GM23338 (cell line): ENCODE measurements at regions not wholly inside any gene's neighbourhood (a gene's known extent, or its start where the extent isn't known, plus 50 kb on each side); places are given as distances from the start of the nearest gene placed in this dataset.

Source experiments
- ATAC-seq: fragments of 200-7000 bp; cut with Tn5 transposase; 3 replicates; pipeline ENCODE4 v1.9.1; 2020
- DNase-seq: peaks from one replicate; pipeline ENCODE4 v3.0.0-alpha.2; 2015; ENCODE audit warnings: low spot score
- H2AFZ ChIP-seq: fragments of 200-600 bp; sonication (generic); 2 replicates; pipeline ENCODE4 v1.8.0; 2016; ENCODE audit warnings: antibody characterized with exemption, mild to moderate bottlenecking, moderate library complexity
- H3F3A ChIP-seq: fragments of 200-600 bp; sonication (generic); replicated peaks from 2 replicates; pipeline ENCODE4 v1.8.0; 2017; ENCODE audit warnings: antibody characterized with exemption, mixed run types, low read depth
- H3K27ac ChIP-seq: fragments of 200-600 bp; sonication (generic); 2 replicates; pipeline ENCODE4 v1.6.1; 2016; ENCODE audit warnings: low read depth
- H3K27me3 ChIP-seq: fragments of 200-600 bp; sonication (generic); 2 replicates; pipeline ENCODE4 v1.8.0; 2016; ENCODE audit warnings: mild to moderate bottlenecking, mixed run types, moderate library complexity; ENCODE audit not compliant: insufficient read depth
- H3K36me3 ChIP-seq: fragments of 200-600 bp; sonication (generic); 2 replicates; pipeline ENCODE4 v1.8.0; 2016; ENCODE audit warnings: mild to moderate bottlenecking; ENCODE audit not compliant: insufficient read depth
- H3K4me1 ChIP-seq: fragments of 200-600 bp; sonication (generic); 2 replicates; pipeline ENCODE4 v1.8.0; 2016; ENCODE audit warnings: mild to moderate bottlenecking, moderate library complexity; ENCODE audit not compliant: insufficient read depth
- H3K4me2 ChIP-seq: fragments of 200-600 bp; sonication (generic); 2 replicates; pipeline ENCODE4 v1.7.1; 2017; ENCODE audit warnings: mixed run types
- H3K4me3 ChIP-seq: fragments of 200-600 bp; sonication (generic); 2 replicates; pipeline ENCODE4 v1.6.1; 2016; ENCODE audit warnings: mixed run types
- H3K79me2 ChIP-seq: fragments of 200-600 bp; sonication (generic); replicated peaks from 2 replicates; pipeline ENCODE4 v1.8.0; 2017; ENCODE audit warnings: mild to moderate bottlenecking; ENCODE audit not compliant: insufficient read depth
- H3K9me2 ChIP-seq: fragments of 200-600 bp; sonication (generic); 2 replicates; pipeline ENCODE4 v1.8.0; 2017; ENCODE audit not compliant: insufficient read depth
- H4K20me1 ChIP-seq: fragments of 200-600 bp; sonication (generic); replicated peaks from 2 replicates; pipeline ENCODE4 v1.8.0; 2017; ENCODE audit warnings: mild to moderate bottlenecking; ENCODE audit not compliant: insufficient read depth
- H3K27ac Mint-ChIP-seq: 2 replicates; pipeline ENCODE4 v1.8.0; 2020; ENCODE audit warnings: inconsistent platforms, mild to moderate bottlenecking, moderate library complexity, mixed read lengths
- H3K27me3 Mint-ChIP-seq: 3 replicates; pipeline ENCODE4 v1.8.0; 2022; ENCODE audit warnings: low read depth, mild to moderate bottlenecking, moderate library complexity, mixed read lengths, inconsistent platforms; ENCODE audit not compliant: insufficient read depth, poor library complexity
- H3K36me3 Mint-ChIP-seq: 3 replicates; pipeline ENCODE4 v1.8.0; 2021; ENCODE audit warnings: low read depth, mild to moderate bottlenecking, inconsistent platforms, moderate library complexity, mixed read lengths
- H3K4me1 Mint-ChIP-seq: 3 replicates; pipeline ENCODE4 v1.8.0; 2020; ENCODE audit warnings: mild to moderate bottlenecking, inconsistent platforms, mixed read lengths
- H3K4me3 Mint-ChIP-seq: 3 replicates; pipeline ENCODE4 v1.8.0; 2021; ENCODE audit warnings: moderate library complexity, mild to moderate bottlenecking, inconsistent platforms, mixed read lengths
- H3K9me3 Mint-ChIP-seq: 3 replicates; pipeline ENCODE4 v1.8.0; 2020; ENCODE audit warnings: moderate library complexity, mild to moderate bottlenecking, inconsistent platforms, mixed read lengths
- CREB1 ChIP-seq: fragments of 250-450 bp; sonication (Bioruptor Pico); IDR thresholded peaks from 2 replicates; pipeline ENCODE4 v1.5.0; 2020; ENCODE audit warnings: low read depth, mild to moderate bottlenecking, moderate library complexity
- EZH2 ChIP-seq: fragments of 200-600 bp; sonication (generic); IDR thresholded peaks from one replicate; pipeline ENCODE4 v1.8.0; 2017; ENCODE audit warnings: antibody characterized with exemption, mild to moderate bottlenecking, low read depth; ENCODE audit not compliant: unreplicated experiment
- EZH2phosphoT487 ChIP-seq: fragments of 200-600 bp; sonication (generic); IDR thresholded peaks from one replicate; pipeline ENCODE4 v1.8.1; 2018; ENCODE audit warnings: antibody characterized with exemption; ENCODE audit not compliant: unreplicated experiment
- JUNB ChIP-seq: IDR thresholded peaks from one replicate; pipeline ENCODE4 v1.6.1; 2016; ENCODE audit warnings: antibody characterized with exemption; ENCODE audit not compliant: unreplicated experiment
- NANOG ChIP-seq: IDR thresholded peaks from 2 replicates; pipeline ENCODE4 v1.6.1; 2016; ENCODE audit warnings: antibody characterized with exemption, borderline replicate concordance
- POLR2AphosphoS5 ChIP-seq: IDR thresholded peaks from 2 replicates; pipeline ENCODE4 v1.6.1; 2016; ENCODE audit warnings: antibody characterized with exemption, low read depth
- STAT1 ChIP-seq: IDR thresholded peaks from one replicate; pipeline ENCODE4 v1.6.1; 2016; ENCODE audit warnings: antibody characterized with exemption; ENCODE audit not compliant: unreplicated experiment
- ZNF114 ChIP-seq: fragments of 250-450 bp; sonication (Bioruptor Pico); IDR thresholded peaks from 2 replicates; pipeline ENCODE4 v1.5.0; 2020; ENCODE audit warnings: mild to moderate bottlenecking, moderate library complexity
- ZNF331 ChIP-seq: fragments of 250-450 bp; sonication (Bioruptor Pico); IDR thresholded peaks from 2 replicates; pipeline ENCODE4 v1.5.0; 2020; ENCODE audit warnings: low read depth, mild to moderate bottlenecking, moderate library complexity
- TF ChIP-seq, protein P1 (sequence below): IDR thresholded peaks from one replicate; pipeline ENCODE4 v1.6.1; 2018; ENCODE audit warnings: antibody characterized with exemption; ENCODE audit not compliant: unreplicated experiment
- TF ChIP-seq, protein P2 (sequence below): IDR thresholded peaks from 2 replicates; pipeline ENCODE4 v1.6.1; 2016; ENCODE audit warnings: antibody characterized with exemption
- TF ChIP-seq, protein P3 (sequence below): fragments of 250-450 bp; sonication (Bioruptor Pico); IDR thresholded peaks from 2 replicates; pipeline ENCODE4 v1.5.0; 2020; ENCODE audit warnings: mild to moderate bottlenecking, moderate library complexity
- TF ChIP-seq, protein P4 (sequence below), 2 experiments: fragments of 200-600 bp in 1 of 2; sonication (generic) in 1 of 2; conservative IDR thresholded peaks; 2 replicates each; pipeline versions ENCODE4 v1.5.1 to v1.6.1; 2016 to 2017; ENCODE audit warnings: antibody characterized with exemption in 2 of 2, low read depth in 2 of 2, mild to moderate bottlenecking in 2 of 2, moderate library complexity in 1 of 2

DNA sequence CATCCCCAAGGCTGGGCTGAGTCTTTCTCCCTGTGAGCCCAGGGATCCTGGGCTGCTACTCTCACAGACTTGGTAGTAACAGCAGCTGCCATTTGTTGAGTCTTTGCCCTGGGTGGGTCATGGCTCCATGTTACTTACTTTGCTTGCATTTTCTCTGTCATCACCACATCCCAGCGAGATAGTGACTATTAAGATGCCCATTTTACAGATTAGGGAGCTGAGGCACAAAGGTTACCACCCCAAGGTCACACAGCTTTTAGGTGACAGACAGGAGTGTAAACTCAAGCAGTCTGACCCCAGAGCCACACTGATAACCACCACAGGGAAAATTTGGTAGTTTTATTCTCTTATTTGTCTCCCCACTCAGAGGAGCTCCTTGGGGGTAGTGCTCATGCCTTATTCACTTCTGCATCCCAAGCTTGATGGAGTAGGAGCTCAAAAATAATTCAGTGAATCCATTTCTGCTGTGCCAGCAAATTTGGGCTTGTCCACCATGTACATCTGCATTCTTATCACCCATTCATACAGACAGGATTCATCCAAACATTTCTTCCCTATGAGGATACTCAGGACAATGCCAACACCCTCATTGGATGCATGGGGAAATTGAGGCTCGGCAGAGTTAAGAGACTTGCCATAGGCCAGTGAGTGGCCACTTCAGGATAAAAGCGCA lies 263.2 kb downstream of the CBLN1 start:
- no peaks in the 10 kb centered on the region for H4K20me1 ChIP-seq
- Mint-ChIP-seq H3K27me3 (peaks cover 5% of the 10 kb centered on the region), H3K4me1 (peaks cover 40% of the 10 kb centered on the region), H3K4me3 (no peak overlapping the region), H3K36me3 (no peaks in the 10 kb centered on the region), H3K9me3 (no peaks in the 10 kb centered on the region; the same call in 2 of the 3 replicates), H3K27ac (no peak overlapping the region)
- no peak overlapping the region for H2AFZ ChIP-seq
- no peak for TF ChIP-seq STAT1
- no peak for TF ChIP-seq ZNF114 (CRISPR knock-in tag)
- no peak for TF ChIP-seq POLR2AphosphoS5
- TF ChIP-seq JUNB: no peak
- TF ChIP-seq, protein P1, sequence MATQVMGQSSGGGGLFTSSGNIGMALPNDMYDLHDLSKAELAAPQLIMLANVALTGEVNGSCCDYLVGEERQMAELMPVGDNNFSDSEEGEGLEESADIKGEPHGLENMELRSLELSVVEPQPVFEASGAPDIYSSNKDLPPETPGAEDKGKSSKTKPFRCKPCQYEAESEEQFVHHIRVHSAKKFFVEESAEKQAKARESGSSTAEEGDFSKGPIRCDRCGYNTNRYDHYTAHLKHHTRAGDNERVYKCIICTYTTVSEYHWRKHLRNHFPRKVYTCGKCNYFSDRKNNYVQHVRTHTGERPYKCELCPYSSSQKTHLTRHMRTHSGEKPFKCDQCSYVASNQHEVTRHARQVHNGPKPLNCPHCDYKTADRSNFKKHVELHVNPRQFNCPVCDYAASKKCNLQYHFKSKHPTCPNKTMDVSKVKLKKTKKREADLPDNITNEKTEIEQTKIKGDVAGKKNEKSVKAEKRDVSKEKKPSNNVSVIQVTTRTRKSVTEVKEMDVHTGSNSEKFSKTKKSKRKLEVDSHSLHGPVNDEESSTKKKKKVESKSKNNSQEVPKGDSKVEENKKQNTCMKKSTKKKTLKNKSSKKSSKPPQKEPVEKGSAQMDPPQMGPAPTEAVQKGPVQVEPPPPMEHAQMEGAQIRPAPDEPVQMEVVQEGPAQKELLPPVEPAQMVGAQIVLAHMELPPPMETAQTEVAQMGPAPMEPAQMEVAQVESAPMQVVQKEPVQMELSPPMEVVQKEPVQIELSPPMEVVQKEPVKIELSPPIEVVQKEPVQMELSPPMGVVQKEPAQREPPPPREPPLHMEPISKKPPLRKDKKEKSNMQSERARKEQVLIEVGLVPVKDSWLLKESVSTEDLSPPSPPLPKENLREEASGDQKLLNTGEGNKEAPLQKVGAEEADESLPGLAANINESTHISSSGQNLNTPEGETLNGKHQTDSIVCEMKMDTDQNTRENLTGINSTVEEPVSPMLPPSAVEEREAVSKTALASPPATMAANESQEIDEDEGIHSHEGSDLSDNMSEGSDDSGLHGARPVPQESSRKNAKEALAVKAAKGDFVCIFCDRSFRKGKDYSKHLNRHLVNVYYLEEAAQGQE: no peak
- no peak for TF ChIP-seq EZH2
- no peak for TF ChIP-seq ZNF331
- no peak for TF ChIP-seq EZH2phosphoT487
- TF ChIP-seq, protein P2, sequence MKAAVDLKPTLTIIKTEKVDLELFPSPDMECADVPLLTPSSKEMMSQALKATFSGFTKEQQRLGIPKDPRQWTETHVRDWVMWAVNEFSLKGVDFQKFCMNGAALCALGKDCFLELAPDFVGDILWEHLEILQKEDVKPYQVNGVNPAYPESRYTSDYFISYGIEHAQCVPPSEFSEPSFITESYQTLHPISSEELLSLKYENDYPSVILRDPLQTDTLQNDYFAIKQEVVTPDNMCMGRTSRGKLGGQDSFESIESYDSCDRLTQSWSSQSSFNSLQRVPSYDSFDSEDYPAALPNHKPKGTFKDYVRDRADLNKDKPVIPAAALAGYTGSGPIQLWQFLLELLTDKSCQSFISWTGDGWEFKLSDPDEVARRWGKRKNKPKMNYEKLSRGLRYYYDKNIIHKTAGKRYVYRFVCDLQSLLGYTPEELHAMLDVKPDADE: no peak
- TF ChIP-seq CREB1 (CRISPR knock-in tag): no peak
- no peak for TF ChIP-seq NANOG
- TF ChIP-seq, protein P3, sequence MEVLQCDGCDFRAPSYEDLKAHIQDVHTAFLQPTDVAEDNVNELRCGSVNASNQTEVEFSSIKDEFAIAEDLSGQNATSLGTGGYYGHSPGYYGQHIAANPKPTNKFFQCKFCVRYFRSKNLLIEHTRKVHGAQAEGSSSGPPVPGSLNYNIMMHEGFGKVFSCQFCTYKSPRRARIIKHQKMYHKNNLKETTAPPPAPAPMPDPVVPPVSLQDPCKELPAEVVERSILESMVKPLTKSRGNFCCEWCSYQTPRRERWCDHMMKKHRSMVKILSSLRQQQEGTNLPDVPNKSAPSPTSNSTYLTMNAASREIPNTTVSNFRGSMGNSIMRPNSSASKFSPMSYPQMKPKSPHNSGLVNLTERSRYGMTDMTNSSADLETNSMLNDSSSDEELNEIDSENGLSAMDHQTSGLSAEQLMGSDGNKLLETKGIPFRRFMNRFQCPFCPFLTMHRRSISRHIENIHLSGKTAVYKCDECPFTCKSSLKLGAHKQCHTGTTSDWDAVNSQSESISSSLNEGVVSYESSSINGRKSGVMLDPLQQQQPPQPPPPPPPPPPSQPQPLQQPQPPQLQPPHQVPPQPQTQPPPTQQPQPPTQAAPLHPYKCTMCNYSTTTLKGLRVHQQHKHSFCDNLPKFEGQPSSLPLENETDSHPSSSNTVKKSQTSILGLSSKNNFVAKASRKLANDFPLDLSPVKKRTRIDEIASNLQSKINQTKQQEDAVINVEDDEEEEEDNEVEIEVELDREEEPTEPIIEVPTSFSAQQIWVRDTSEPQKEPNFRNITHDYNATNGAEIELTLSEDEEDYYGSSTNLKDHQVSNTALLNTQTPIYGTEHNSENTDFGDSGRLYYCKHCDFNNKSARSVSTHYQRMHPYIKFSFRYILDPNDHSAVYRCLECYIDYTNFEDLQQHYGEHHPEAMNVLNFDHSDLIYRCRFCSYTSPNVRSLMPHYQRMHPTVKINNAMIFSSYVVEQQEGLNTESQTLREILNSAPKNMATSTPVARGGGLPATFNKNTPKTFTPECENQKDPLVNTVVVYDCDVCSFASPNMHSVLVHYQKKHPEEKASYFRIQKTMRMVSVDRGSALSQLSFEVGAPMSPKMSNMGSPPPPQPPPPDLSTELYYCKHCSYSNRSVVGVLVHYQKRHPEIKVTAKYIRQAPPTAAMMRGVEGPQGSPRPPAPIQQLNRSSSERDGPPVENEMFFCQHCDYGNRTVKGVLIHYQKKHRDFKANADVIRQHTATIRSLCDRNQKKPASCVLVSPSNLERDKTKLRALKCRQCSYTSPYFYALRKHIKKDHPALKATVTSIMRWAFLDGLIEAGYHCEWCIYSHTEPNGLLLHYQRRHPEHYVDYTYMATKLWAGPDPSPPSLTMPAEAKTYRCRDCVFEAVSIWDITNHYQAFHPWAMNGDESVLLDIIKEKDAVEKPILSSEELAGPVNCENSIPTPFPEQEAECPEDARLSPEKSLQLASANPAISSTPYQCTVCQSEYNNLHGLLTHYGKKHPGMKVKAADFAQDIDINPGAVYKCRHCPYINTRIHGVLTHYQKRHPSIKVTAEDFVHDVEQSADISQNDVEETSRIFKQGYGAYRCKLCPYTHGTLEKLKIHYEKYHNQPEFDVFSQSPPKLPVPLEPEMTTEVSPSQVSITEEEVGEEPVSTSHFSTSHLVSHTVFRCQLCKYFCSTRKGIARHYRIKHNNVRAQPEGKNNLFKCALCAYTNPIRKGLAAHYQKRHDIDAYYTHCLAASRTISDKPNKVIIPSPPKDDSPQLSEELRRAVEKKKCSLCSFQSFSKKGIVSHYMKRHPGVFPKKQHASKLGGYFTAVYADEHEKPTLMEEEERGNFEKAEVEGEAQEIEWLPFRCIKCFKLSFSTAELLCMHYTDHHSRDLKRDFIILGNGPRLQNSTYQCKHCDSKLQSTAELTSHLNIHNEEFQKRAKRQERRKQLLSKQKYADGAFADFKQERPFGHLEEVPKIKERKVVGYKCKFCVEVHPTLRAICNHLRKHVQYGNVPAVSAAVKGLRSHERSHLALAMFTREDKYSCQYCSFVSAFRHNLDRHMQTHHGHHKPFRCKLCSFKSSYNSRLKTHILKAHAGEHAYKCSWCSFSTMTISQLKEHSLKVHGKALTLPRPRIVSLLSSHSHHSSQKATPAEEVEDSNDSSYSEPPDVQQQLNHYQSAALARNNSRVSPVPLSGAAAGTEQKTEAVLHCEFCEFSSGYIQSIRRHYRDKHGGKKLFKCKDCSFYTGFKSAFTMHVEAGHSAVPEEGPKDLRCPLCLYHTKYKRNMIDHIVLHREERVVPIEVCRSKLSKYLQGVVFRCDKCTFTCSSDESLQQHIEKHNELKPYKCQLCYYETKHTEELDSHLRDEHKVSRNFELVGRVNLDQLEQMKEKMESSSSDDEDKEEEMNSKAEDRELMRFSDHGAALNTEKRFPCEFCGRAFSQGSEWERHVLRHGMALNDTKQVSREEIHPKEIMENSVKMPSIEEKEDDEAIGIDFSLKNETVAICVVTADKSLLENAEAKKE (CRISPR knock-in tag): no peak
- TF ChIP-seq, protein P4, sequence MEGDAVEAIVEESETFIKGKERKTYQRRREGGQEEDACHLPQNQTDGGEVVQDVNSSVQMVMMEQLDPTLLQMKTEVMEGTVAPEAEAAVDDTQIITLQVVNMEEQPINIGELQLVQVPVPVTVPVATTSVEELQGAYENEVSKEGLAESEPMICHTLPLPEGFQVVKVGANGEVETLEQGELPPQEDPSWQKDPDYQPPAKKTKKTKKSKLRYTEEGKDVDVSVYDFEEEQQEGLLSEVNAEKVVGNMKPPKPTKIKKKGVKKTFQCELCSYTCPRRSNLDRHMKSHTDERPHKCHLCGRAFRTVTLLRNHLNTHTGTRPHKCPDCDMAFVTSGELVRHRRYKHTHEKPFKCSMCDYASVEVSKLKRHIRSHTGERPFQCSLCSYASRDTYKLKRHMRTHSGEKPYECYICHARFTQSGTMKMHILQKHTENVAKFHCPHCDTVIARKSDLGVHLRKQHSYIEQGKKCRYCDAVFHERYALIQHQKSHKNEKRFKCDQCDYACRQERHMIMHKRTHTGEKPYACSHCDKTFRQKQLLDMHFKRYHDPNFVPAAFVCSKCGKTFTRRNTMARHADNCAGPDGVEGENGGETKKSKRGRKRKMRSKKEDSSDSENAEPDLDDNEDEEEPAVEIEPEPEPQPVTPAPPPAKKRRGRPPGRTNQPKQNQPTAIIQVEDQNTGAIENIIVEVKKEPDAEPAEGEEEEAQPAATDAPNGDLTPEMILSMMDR (conservative IDR thresholded peaks at IDR 0.05; ENCODE audit: low read depth in 2 of 2): no peak
- no peak overlapping the region for H3K4me2 ChIP-seq
- H3K9me2 ChIP-seq: 0 out of 2 replicates have a peak, but pooled peaks cover 6% of the 10 kb centered on the region
- no peaks in the 10 kb centered on the region for H3K36me3 ChIP-seq
- H3K79me2 ChIP-seq: no peaks in the 10 kb centered on the region
- no peaks in the 10 kb centered on the region for H3F3A ChIP-seq
- H3K4me1 ChIP-seq: peaks cover 48% of the 10 kb centered on the region
- H3K27me3 ChIP-seq: no peaks in the 10 kb centered on the region
- H3K27ac ChIP-seq: no peak overlapping the region
- no peak overlapping the region for H3K4me3 ChIP-seq
- ATAC-seq (no peak), DNase-seq (no peak)
